Suprapubic skin (tissue), 4 donors: ENCODE measurements at regions not wholly inside any gene's neighbourhood (a gene's known extent, or its start where the extent isn't known, plus 50 kb on each side); places are given as distances from the start of the nearest gene placed in this dataset.

Source experiments
- DNase-seq, 2 donors: peaks; one replicate each; pipeline ENCODE4 v3.0.0-alpha.2; 2019; ENCODE audit warnings: low spot score in 2 of 2
- H3K27ac ChIP-seq: fragments of 200-600 bp; sonication (generic); one replicate; pipeline ENCODE4 v1.5.1; 2019
- H3K27me3 ChIP-seq: fragments of 200-600 bp; sonication (generic); one replicate; pipeline ENCODE4 v1.5.1; 2019
- H3K36me3 ChIP-seq: fragments of 200-600 bp; sonication (generic); one replicate; pipeline ENCODE4 v1.5.1; 2019
- H3K4me1 ChIP-seq: fragments of 200-600 bp; sonication (generic); one replicate; pipeline ENCODE4 v1.5.1; 2019
- H3K4me3 ChIP-seq: fragments of 200-600 bp; sonication (generic); one replicate; pipeline ENCODE4 v1.5.1; 2019; ENCODE audit warnings: mild to moderate bottlenecking
- H3K9me3 ChIP-seq: fragments of 200-600 bp; sonication (generic); one replicate; pipeline ENCODE4 v1.5.1; 2019
- EP300 ChIP-seq: sonication (generic); formaldehyde crosslinking; IDR thresholded peaks from one replicate; pipeline ENCODE4 v1.6.1; 2017; ENCODE audit warnings: antibody characterized with exemption
- POLR2A ChIP-seq, 2 donors: fragments of 450-650 bp; IDR thresholded peaks; one replicate each; pipeline ENCODE4 v1.6.1; 2017; ENCODE audit warnings: antibody characterized with exemption in 2 of 2, mild to moderate bottlenecking in 2 of 2, moderate library complexity in 2 of 2
- POLR2AphosphoS5 ChIP-seq, 3 donors: sonication (generic); formaldehyde crosslinking; IDR thresholded peaks; one replicate each; pipeline ENCODE4 v1.6.1; 2017; ENCODE audit warnings: antibody characterized with exemption in 3 of 3
- WGBS: methylation state at CpG from one replicate; pipeline ENCODE4 v1.1.5; 2018; 5-methylcytosine and 5-hydroxymethylcytosine counted together
- TF ChIP-seq, protein P1 (sequence below), 2 donors: fragments of 200-600 bp in 1 of 2; fragments of 450-650 bp in 1 of 2; sonication (generic) in 1 of 2; IDR thresholded peaks; one replicate each; pipeline ENCODE4 v1.5.1; 2016 to 2019; ENCODE audit warnings: antibody characterized with exemption in 2 of 2, mild to moderate bottlenecking in 1 of 2, moderate library complexity in 1 of 2

DNA sequence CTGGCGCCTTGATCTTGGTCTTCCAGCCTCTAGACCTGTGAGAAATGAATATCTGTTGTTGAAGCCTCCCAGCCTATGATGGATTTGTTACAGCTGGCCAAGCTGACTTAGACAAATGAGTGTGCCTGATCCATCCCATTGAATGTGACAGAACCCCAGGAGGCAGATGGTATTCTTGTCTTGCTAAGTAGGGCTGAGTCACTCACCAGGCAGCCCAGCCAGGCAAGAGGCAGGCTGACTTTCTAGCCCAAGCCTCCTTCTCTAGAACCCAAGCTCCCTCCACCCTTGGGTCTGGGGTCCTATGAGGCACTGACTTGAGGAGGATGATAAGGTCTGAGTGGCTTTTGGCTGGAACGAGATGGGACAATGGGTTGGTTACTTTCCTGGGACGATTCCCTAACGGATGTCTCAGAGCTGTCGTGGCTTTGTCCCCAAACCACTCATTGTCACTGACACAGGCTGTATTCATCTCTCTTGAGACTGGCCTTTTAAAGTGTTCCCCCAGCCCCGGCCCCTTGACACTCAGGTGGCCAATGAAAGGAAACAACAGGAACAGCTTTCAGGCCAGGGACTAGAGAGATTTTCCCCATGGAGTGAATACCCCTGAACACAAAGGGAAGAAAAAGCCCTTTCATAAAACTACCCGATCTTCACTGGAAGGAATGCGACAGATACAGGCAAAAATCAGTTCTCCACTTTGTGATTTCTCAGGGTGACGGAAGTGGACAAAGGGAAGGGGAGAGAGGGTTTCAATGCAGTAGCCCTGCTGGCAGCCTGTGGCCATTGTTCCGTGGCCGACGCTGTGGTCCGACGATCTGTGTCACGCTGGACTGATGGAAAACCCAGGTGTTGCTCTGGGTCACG, 264.2 kb downstream of the AACS start:
- no peak for DNase-seq
- peaks cover 27% of the 10 kb centered on the region for H3K27me3 ChIP-seq
- no peaks in the 10 kb centered on the region for H3K36me3 ChIP-seq
- TF ChIP-seq EP300 (no peak), POLR2AphosphoS5 (IDR thresholded peaks at IDR 0.05) (no peak), POLR2A (IDR thresholded peaks at IDR 0.05) (no peak)
- TF ChIP-seq, protein P1, sequence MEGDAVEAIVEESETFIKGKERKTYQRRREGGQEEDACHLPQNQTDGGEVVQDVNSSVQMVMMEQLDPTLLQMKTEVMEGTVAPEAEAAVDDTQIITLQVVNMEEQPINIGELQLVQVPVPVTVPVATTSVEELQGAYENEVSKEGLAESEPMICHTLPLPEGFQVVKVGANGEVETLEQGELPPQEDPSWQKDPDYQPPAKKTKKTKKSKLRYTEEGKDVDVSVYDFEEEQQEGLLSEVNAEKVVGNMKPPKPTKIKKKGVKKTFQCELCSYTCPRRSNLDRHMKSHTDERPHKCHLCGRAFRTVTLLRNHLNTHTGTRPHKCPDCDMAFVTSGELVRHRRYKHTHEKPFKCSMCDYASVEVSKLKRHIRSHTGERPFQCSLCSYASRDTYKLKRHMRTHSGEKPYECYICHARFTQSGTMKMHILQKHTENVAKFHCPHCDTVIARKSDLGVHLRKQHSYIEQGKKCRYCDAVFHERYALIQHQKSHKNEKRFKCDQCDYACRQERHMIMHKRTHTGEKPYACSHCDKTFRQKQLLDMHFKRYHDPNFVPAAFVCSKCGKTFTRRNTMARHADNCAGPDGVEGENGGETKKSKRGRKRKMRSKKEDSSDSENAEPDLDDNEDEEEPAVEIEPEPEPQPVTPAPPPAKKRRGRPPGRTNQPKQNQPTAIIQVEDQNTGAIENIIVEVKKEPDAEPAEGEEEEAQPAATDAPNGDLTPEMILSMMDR (IDR thresholded peaks at IDR 0.05): no peak
- H3K9me3 ChIP-seq: no peaks in the 10 kb centered on the region
- H3K27ac ChIP-seq: no peak overlapping the region
- 80% methylated on average over 9 of the region's 16 CpGs for WGBS
- peaks cover 9% of the 10 kb centered on the region for H3K4me1 ChIP-seq
- no peak overlapping the region for H3K4me3 ChIP-seq

GRCh38 chr12:125330645-125331341, 265.6 kb downstream of the AACS start:
- TF ChIP-seq, protein P1 (IDR thresholded peaks at IDR 0.05): peak; percentile 50 to 88
- TF ChIP-seq POLR2A (IDR thresholded peaks at IDR 0.05): no peak
- TF ChIP-seq EP300: no peak
- TF ChIP-seq POLR2AphosphoS5 (IDR thresholded peaks at IDR 0.05): no peak
- WGBS: under 1% methylated on average over 27 of the region's 30 CpGs
- DNase-seq: peak in 1 of 2 donors; percentile 65
- Histone ChIP-seq H3K4me3 (peak overlapping the region; percentile 40), H3K9me3 (no peaks in the 10 kb centered on the region), H3K27me3 (peaks cover 27% of the 10 kb centered on the region), H3K36me3 (no peaks in the 10 kb centered on the region), H3K27ac (no peak overlapping the region), H3K4me1 (peaks cover 9% of the 10 kb centered on the region)

DNA sequence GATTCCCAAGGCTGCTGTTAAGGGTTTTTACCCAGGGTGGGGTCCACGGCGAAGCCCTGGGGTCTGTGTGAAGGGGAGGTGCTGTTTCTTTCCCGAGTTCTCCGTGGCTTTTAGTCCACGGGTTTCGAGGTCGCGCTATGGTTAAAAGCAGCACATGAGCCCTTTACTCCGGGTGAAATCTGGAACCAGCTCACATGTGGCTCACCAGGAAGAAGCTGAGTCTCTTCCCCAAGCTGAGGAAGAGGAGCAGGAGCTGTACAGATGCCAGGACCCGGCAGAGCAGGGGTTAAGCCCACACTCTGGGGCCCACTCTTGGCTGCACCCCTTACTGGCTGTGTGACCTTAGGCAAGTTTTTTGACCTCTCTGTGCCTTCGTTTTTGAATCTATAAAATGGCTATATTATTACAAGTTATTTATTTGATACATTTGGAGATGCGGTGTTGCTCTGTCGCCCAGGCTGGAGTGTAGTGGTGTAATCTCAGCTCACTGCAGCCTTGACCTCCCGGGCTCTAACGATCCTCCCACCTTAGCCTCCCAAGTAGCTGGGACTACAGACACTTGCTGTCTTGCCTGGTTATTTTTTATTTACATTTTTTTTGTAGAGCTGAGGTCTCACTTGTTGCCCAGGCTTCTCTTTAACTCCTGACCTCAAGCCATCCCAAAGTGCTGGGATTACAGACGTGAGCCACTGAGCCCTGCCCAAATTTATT, 266.3 kb downstream of the AACS start:
- H3K4me1 ChIP-seq: peaks cover 9% of the 10 kb centered on the region
- no peaks in the 10 kb centered on the region for H3K9me3 ChIP-seq
- peak overlapping the region; percentile 40 for H3K4me3 ChIP-seq
- no peaks in the 10 kb centered on the region for H3K36me3 ChIP-seq
- 35% methylated on average over 16 of the region's 16 CpGs for WGBS
- peaks cover 27% of the 10 kb centered on the region for H3K27me3 ChIP-seq
- DNase-seq: no peak
- TF ChIP-seq POLR2AphosphoS5 (IDR thresholded peaks at IDR 0.05) (no peak), EP300 (no peak), POLR2A (IDR thresholded peaks at IDR 0.05) (no peak)
- TF ChIP-seq, protein P1 (IDR thresholded peaks at IDR 0.05): no peak
- no peak overlapping the region for H3K27ac ChIP-seq

DNA sequence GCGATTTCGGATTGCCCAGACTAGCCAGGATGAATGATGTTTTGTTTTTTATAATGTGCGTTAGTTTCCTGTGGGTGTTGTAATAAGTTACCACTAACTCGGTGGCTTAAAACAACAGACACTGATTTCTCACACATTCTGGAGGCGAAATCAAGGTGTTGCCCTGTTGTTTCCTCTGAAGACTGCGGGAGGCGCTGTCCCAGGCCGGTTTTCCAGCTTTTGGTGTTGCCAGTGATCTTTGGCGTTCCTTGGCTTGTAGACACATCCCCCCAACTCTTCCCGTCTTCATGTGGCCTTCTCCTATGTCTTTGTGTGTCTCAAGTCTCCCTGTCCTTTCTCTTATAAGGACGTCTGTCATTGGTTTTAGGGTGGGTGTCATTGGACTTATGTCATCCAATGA, 267.7 kb downstream of the AACS start:
- Histone ChIP-seq H3K9me3 (no peaks in the 10 kb centered on the region), H3K27ac (no peak overlapping the region), H3K4me3 (no peak overlapping the region), H3K27me3 (peaks cover 27% of the 10 kb centered on the region), H3K36me3 (no peaks in the 10 kb centered on the region), H3K4me1 (peaks cover 9% of the 10 kb centered on the region)
- no peak for DNase-seq
- TF ChIP-seq EP300 (no peak), POLR2A (IDR thresholded peaks at IDR 0.05) (no peak), POLR2AphosphoS5 (IDR thresholded peaks at IDR 0.05) (no peak)
- TF ChIP-seq, protein P1 (IDR thresholded peaks at IDR 0.05): no peak
- 74% methylated on average over 11 of the region's 11 CpGs for WGBS
